ENCODE measurements at regions not wholly inside any gene's neighbourhood (a gene's known extent, or its start where the extent isn't known, plus 50 kb on each side); places are given as distances from the start of the nearest gene placed in this dataset.

DNA sequence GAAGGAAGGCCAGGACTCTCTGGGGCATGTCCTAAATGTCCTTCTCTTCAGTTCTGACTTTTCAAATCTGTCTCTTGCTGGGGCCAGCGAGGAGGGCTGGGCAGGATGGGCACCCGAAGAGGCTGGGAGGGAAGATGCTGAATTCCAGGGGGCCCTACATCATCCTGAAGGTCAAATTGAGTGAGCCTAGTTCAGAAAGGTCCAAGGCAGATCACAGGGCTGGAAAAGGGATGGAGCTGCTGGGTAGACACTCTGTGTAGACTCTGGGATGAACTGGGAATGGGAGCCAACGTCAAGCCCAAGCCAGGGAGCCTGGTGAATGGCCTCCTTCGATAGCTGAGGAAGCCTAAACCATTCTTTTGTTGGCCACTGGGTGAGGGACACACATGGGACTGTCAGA is 133.1 kb downstream of the MYCN start:
- ChIA-PET POLR2A (no interaction called here), CTCF (interaction anchor here (1.2 kb wide), 1 partner anchor 19 kb away, joined by 3 read pairs; no protein-coding TSS in a partner anchor)
- no peak overlapping the region for H3K27ac ChIP-seq (ENCODE audit: extremely low read depth, low read depth, low read length)
- no peaks in the 10 kb centered on the region for H3K9me3 ChIP-seq (ENCODE audit: control insufficient read depth, insufficient read depth, low read depth, low read length)
- TF ChIP-seq GLI4 (tag by site-specific recombination; IDR thresholded peaks at IDR 0.05) (no peak), ZNF548 (tag by site-specific recombination; IDR thresholded peaks at IDR 0.05) (no peak), ZNF792 (tag by site-specific recombination; IDR thresholded peaks at IDR 0.05) (no peak), GLI2 (tag by site-specific recombination; IDR thresholded peaks at IDR 0.05; ENCODE audit: borderline replicate concordance, low read depth) (no peak), ZNF664 (tag by site-specific recombination; IDR thresholded peaks at IDR 0.05) (no peak), KLF9 (tag by site-specific recombination; IDR thresholded peaks at IDR 0.05; ENCODE audit: low read depth) (no peak)
- TF ChIP-seq, protein P1, sequence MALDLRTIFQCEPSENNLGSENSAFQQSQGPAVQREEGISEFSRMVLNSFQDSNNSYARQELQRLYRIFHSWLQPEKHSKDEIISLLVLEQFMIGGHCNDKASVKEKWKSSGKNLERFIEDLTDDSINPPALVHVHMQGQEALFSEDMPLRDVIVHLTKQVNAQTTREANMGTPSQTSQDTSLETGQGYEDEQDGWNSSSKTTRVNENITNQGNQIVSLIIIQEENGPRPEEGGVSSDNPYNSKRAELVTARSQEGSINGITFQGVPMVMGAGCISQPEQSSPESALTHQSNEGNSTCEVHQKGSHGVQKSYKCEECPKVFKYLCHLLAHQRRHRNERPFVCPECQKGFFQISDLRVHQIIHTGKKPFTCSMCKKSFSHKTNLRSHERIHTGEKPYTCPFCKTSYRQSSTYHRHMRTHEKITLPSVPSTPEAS (tag by site-specific recombination; IDR thresholded peaks at IDR 0.05): no peak
- H3K4me1 ChIP-seq (ENCODE audit: control insufficient read depth, insufficient read depth, low read length): no peaks in the 10 kb centered on the region
- no peaks in the 10 kb centered on the region for H3K36me3 ChIP-seq (ENCODE audit: control insufficient read depth in 2 of 2, insufficient read depth in 1 of 2, low read length in 2 of 2)
- no peak overlapping the region for H3K4me3 ChIP-seq (ENCODE audit: low read depth, low read length)

DNA sequence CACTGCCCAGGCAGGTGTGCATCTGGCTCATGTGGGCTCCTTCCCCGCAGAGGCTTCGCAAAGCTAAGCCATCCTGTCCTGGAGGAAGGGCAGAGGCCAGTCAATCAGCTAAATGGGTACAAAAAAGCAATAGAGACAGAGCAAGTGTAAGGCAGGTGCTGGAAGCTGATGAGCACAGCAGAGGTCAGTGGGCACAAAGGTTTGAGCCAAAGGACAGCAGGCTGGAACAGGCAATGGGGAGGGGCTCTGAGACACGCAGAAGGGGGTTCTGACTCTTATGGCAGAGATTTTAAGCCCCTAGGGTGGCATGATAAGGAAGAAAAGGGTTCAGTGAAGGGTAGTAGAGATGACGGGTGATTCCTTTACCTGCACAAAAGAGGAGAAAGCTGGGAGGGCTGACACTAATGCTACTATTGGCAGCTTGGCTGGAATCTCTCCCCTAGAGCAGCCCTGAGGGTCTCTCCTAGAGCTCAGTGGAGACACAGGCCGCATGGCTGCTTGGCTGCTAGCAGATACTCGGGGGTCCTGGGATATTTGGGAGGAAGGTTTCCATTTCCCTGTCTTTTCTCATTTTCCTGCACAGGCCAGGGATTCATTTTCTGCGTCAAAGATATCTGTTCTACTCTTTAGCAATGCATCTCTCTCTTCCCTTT is 132.4 kb downstream of the MYCN start:
- Histone ChIP-seq H3K4me3 (ENCODE audit: low read depth, low read length) (no peak overlapping the region), H3K4me1 (ENCODE audit: control insufficient read depth, insufficient read depth, low read length) (no peaks in the 10 kb centered on the region), H3K27ac (ENCODE audit: extremely low read depth, low read depth, low read length) (no peak overlapping the region), H3K36me3 (ENCODE audit: control insufficient read depth in 2 of 2, insufficient read depth in 1 of 2, low read length in 2 of 2) (no peaks in the 10 kb centered on the region), H3K9me3 (ENCODE audit: control insufficient read depth, insufficient read depth, low read depth, low read length) (no peaks in the 10 kb centered on the region)
- CTCF ChIA-PET: interaction anchor here (0.7 kb wide), 1 partner anchor 133 kb away, joined by 4 read pairs; no protein-coding TSS in a partner anchor
- TF ChIP-seq ZNF785 (tag by site-specific recombination; IDR thresholded peaks at IDR 0.05) (no peak), ZNF354C (tag by site-specific recombination; IDR thresholded peaks at IDR 0.05; ENCODE audit: borderline replicate concordance, low read depth) (no peak), ZNF621 (tag by site-specific recombination; IDR thresholded peaks at IDR 0.05) (no peak), ZNF623 (tag by site-specific recombination; IDR thresholded peaks at IDR 0.05) (no peak), ZNF132 (tag by site-specific recombination; IDR thresholded peaks at IDR 0.05; ENCODE audit: borderline replicate concordance) (no peak), ZBTB48 (tag by site-specific recombination; IDR thresholded peaks at IDR 0.05) (no peak), ZNF521 (tag by site-specific recombination; IDR thresholded peaks at IDR 0.05) (no peak), KLF8 (tag by site-specific recombination; IDR thresholded peaks at IDR 0.05) (no peak), GFI1B (tag by site-specific recombination; IDR thresholded peaks at IDR 0.05) (no peak), ZNF366 (tag by site-specific recombination; conservative IDR thresholded peaks at IDR 0.05) (no peak), ZXDB (tag by site-specific recombination; IDR thresholded peaks at IDR 0.05) (no peak)
- TF ChIP-seq, protein P2, sequence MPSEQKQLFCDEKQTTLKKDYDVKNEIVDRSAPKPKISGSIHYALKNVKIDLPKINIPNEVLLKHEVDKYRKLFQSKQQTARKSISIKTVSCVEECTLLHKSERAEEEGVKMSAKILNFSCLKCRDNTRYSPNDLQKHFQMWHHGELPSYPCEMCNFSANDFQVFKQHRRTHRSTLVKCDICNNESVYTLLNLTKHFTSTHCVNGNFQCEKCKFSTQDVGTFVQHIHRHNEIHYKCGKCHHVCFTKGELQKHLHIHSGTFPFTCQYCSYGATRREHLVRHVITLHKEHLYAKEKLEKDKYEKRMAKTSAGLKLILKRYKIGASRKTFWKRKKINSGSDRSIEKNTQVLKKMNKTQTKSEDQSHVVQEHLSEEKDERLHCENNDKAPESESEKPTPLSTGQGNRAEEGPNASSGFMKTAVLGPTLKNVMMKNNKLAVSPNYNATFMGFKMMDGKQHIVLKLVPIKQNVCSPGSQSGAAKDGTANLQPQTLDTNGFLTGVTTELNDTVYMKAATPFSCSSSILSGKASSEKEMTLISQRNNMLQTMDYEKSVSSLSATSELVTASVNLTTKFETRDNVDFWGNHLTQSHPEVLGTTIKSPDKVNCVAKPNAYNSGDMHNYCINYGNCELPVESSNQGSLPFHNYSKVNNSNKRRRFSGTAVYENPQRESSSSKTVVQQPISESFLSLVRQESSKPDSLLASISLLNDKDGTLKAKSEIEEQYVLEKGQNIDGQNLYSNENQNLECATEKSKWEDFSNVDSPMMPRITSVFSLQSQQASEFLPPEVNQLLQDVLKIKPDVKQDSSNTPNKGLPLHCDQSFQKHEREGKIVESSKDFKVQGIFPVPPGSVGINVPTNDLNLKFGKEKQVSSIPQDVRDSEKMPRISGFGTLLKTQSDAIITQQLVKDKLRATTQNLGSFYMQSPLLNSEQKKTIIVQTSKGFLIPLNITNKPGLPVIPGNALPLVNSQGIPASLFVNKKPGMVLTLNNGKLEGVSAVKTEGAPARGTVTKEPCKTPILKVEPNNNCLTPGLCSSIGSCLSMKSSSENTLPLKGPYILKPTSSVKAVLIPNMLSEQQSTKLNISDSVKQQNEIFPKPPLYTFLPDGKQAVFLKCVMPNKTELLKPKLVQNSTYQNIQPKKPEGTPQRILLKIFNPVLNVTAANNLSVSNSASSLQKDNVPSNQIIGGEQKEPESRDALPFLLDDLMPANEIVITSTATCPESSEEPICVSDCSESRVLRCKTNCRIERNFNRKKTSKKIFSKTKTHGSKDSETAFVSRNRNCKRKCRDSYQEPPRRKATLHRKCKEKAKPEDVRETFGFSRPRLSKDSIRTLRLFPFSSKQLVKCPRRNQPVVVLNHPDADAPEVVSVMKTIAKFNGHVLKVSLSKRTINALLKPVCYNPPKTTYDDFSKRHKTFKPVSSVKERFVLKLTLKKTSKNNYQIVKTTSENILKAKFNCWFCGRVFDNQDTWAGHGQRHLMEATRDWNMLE (tag by site-specific recombination; conservative IDR thresholded peaks at IDR 0.05; ENCODE audit: low read depth): no peak
- POLR2A ChIA-PET: no interaction called here
